Thoracic aorta (tissue), 2 donors: ENCODE measurements at regions not wholly inside any gene's neighbourhood (a gene's known extent, or its start where the extent isn't known, plus 50 kb on each side); places are given as distances from the start of the nearest gene placed in this dataset.

Source experiments
- ATAC-seq: fragments of 150-250 bp; one replicate; pipeline ENCODE4 v1.8.0; 2017; ENCODE audit warnings: low read depth; ENCODE audit not compliant: insufficient number of reproducible peaks, low FRiP score
- DNase-seq: peaks from one replicate; pipeline ENCODE4 v3.0.0-alpha.2; 2020; ENCODE audit warnings: low spot score
- H3K27ac ChIP-seq, 2 donors: fragments of 200-600 bp; sonication (generic); 1 replicate in 1 of 2; 2 replicates in 1 of 2; pipeline ENCODE4 v1.5.1; 2016; ENCODE audit warnings: mild to moderate bottlenecking in 2 of 2, moderate library complexity in 2 of 2
- H3K27me3 ChIP-seq: fragments of 200-600 bp; sonication (generic); replicated peaks from 2 replicates; pipeline ENCODE4 v1.6.0; 2016; ENCODE audit warnings: mild to moderate bottlenecking; ENCODE audit not compliant: insufficient read depth
- H3K36me3 ChIP-seq: fragments of 200-600 bp; sonication (generic); one replicate; pipeline ENCODE4 v1.5.1; 2016
- H3K4me1 ChIP-seq, 2 donors: fragments of 200-600 bp; sonication (generic); 1 replicate in 1 of 2; 2 replicates in 1 of 2; pipeline versions ENCODE4 v1.5.1 to v1.6.0; 2016; ENCODE audit warnings: low read depth in 2 of 2, mild to moderate bottlenecking in 1 of 2; ENCODE audit not compliant: control insufficient read depth in 1 of 2
- H3K4me3 ChIP-seq: fragments of 200-600 bp; sonication (generic); 2 replicates; pipeline ENCODE4 v1.5.1; 2016; ENCODE audit warnings: mild to moderate bottlenecking
- H3K9me3 ChIP-seq: fragments of 200-600 bp; sonication (generic); 2 replicates; pipeline ENCODE4 v1.5.1; 2016
- CTCF ChIP-seq: fragments of 200-600 bp; sonication (generic); IDR thresholded peaks from one replicate; pipeline ENCODE4 v1.5.1; 2019; ENCODE audit warnings: antibody characterized with exemption

GRCh38 chr9:27726244-27727081 is 153.2 kb upstream of the C9orf72 start:
- Histone ChIP-seq H3K9me3 (no peaks in the 10 kb centered on the region), H3K36me3 (no peaks in the 10 kb centered on the region), H3K27me3 (no peaks in the 10 kb centered on the region), H3K4me3 (no peak overlapping the region), H3K4me1 (no peaks in the 10 kb centered on the region), H3K27ac (no peak overlapping the region)
- TF ChIP-seq CTCF = peak; percentile 46
- ATAC-seq = no peak
- DNase-seq = no peak

- H3K4me3 ChIP-seq = no peak overlapping the region
- DNase-seq (no peak), ATAC-seq (no peak)
- no peaks in the 10 kb centered on the region for H3K9me3 ChIP-seq
- no peaks in the 10 kb centered on the region for H3K36me3 ChIP-seq
- no peaks in the 10 kb centered on the region for H3K27me3 ChIP-seq
- TF ChIP-seq CTCF = no peak
- H3K27ac ChIP-seq = no peak overlapping the region
- no peaks in the 10 kb centered on the region for H3K4me1 ChIP-seq
These were observed 159.2 kb upstream of the C9orf72 start for GRCh38 chr9:27732494-27732893.

GRCh38 chr9:27743490-27743889 is 170.2 kb upstream of the C9orf72 start:
- DNase-seq = no peak
- no peak for TF ChIP-seq CTCF
- Histone ChIP-seq H3K27ac (no peak overlapping the region), H3K27me3 (no peaks in the 10 kb centered on the region), H3K36me3 (no peaks in the 10 kb centered on the region), H3K4me3 (no peak overlapping the region), H3K9me3 (no peaks in the 10 kb centered on the region), H3K4me1 (no peaks in the 10 kb centered on the region)
- no peak for ATAC-seq

GRCh38 chr9:27747450-27747849 is 174.2 kb upstream of the C9orf72 start:
- Histone ChIP-seq H3K4me3 (no peak overlapping the region), H3K27me3 (no peaks in the 10 kb centered on the region), H3K9me3 (no peaks in the 10 kb centered on the region), H3K36me3 (no peaks in the 10 kb centered on the region), H3K4me1 (no peaks in the 10 kb centered on the region), H3K27ac (no peak overlapping the region)
- no peak for DNase-seq
- no peak for ATAC-seq
- no peak for TF ChIP-seq CTCF

GRCh38 chr9:27749838-27750237 is 176.6 kb upstream of the C9orf72 start:
- DNase-seq (no peak), ATAC-seq (no peak)
- no peaks in the 10 kb centered on the region for H3K36me3 ChIP-seq
- H3K27me3 ChIP-seq = no peaks in the 10 kb centered on the region
- no peaks in the 10 kb centered on the region for H3K4me1 ChIP-seq
- TF ChIP-seq CTCF = no peak
- no peak overlapping the region for H3K4me3 ChIP-seq
- no peaks in the 10 kb centered on the region for H3K9me3 ChIP-seq
- no peak overlapping the region for H3K27ac ChIP-seq
